HFFc6 (cell line): ENCODE measurements at regions not wholly inside any gene's neighbourhood (a gene's known extent, or its start where the extent isn't known, plus 50 kb on each side); places are given as distances from the start of the nearest gene placed in this dataset.
A peak's percentile ranks its signal among the peaks of the same experiment; 100 is the strongest.
"Not testable (repeated sequence)": the region's sequence is repeated elsewhere in the genome, so short reads cannot be mapped to it uniquely, and the experiment has no call there.

Experiments used
- DNase-seq: peaks from one replicate; pipeline ENCODE4 v3.0.0-alpha.2; 2018
- H3K27ac Mint-ChIP-seq: 2 replicates; pipeline ENCODE4 v1.8.0; 2020; ENCODE audit warnings: mild to moderate bottlenecking, mixed read lengths
- H3K27me3 Mint-ChIP-seq: 2 replicates; pipeline ENCODE4 v1.8.0; 2021; ENCODE audit warnings: mild to moderate bottlenecking, moderate library complexity, mixed read lengths; ENCODE audit not compliant: insufficient read depth
- H3K36me3 Mint-ChIP-seq: 2 replicates; pipeline ENCODE4 v1.8.0; 2021; ENCODE audit warnings: low read depth, mixed read lengths
- H3K4me1 Mint-ChIP-seq: 2 replicates; pipeline ENCODE4 v1.8.0; 2020; ENCODE audit warnings: low read depth, mixed read lengths
- H3K4me3 Mint-ChIP-seq: 2 replicates; pipeline ENCODE4 v1.8.0; 2020; ENCODE audit warnings: mild to moderate bottlenecking, moderate library complexity, mixed read lengths
- H3K9me3 Mint-ChIP-seq: 2 replicates; pipeline ENCODE4 v1.8.0; 2020; ENCODE audit warnings: mild to moderate bottlenecking, mixed read lengths
- TF ChIP-seq, protein P1 (sequence below): fragments of 200-600 bp; sonication (generic); IDR thresholded peaks from 2 replicates; pipeline ENCODE4 v1.5.0; 2021; ENCODE audit warnings: antibody characterized with exemption, mild to moderate bottlenecking

GRCh38 chr1:91606546-91607078, 106.0 kb downstream of the CDC7 start:
- no peak overlapping the region for H3K4me3 Mint-ChIP-seq
- H3K4me1 Mint-ChIP-seq = peaks cover 39% of the 10 kb centered on the region
- no peak for DNase-seq

GRCh38 chr1:91607686-91608085, 107.0 kb downstream of the CDC7 start:
- not testable (repeated sequence) for H3K36me3 Mint-ChIP-seq, H3K4me3 Mint-ChIP-seq, H3K9me3 Mint-ChIP-seq, H3K27me3 Mint-ChIP-seq, DNase-seq, H3K27ac Mint-ChIP-seq
- H3K4me1 Mint-ChIP-seq = peaks cover 50% of the 10 kb centered on the region

More at GRCh38 chr1:91606546-91607078, 106.0 kb downstream of the CDC7 start:
- TF ChIP-seq, protein P1, sequence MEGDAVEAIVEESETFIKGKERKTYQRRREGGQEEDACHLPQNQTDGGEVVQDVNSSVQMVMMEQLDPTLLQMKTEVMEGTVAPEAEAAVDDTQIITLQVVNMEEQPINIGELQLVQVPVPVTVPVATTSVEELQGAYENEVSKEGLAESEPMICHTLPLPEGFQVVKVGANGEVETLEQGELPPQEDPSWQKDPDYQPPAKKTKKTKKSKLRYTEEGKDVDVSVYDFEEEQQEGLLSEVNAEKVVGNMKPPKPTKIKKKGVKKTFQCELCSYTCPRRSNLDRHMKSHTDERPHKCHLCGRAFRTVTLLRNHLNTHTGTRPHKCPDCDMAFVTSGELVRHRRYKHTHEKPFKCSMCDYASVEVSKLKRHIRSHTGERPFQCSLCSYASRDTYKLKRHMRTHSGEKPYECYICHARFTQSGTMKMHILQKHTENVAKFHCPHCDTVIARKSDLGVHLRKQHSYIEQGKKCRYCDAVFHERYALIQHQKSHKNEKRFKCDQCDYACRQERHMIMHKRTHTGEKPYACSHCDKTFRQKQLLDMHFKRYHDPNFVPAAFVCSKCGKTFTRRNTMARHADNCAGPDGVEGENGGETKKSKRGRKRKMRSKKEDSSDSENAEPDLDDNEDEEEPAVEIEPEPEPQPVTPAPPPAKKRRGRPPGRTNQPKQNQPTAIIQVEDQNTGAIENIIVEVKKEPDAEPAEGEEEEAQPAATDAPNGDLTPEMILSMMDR = no peak
- H3K36me3 Mint-ChIP-seq = no peaks in the 10 kb centered on the region; the same call in 1 of the 2 replicates
- no peaks in the 10 kb centered on the region; the same call in 1 of the 2 replicates for H3K27me3 Mint-ChIP-seq
- no peak overlapping the region for H3K27ac Mint-ChIP-seq
- no peaks in the 10 kb centered on the region for H3K9me3 Mint-ChIP-seq

GRCh38 chr1:91608876-91609275, 108.2 kb downstream of the CDC7 start:
- TF ChIP-seq, protein P1 = 0 out of 2 replicates have a peak, but pooled peaks have one; percentile 17
- Mint-ChIP-seq H3K4me1 (peaks cover 62% of the 10 kb centered on the region), H3K36me3 (no peaks in the 10 kb centered on the region; the same call in 1 of the 2 replicates), H3K27ac (peak overlapping the region; percentile 91), H3K27me3 (no peaks in the 10 kb centered on the region), H3K9me3 (no peaks in the 10 kb centered on the region), H3K4me3 (peak overlapping the region; percentile 65; the same call in 1 of the 2 replicates)
- DNase-seq = peak; percentile 47

- TF ChIP-seq, protein P1 = no peak
- Mint-ChIP-seq H3K27ac (peak overlapping the region; percentile 91), H3K4me1 (peaks cover 69% of the 10 kb centered on the region), H3K36me3 (no peaks in the 10 kb centered on the region; the same call in 1 of the 2 replicates), H3K27me3 (no peaks in the 10 kb centered on the region), H3K9me3 (no peaks in the 10 kb centered on the region), H3K4me3 (peak overlapping the region; percentile 65)
- peak; percentile 52 for DNase-seq
Observed at GRCh38 chr1:91609551-91609950, 108.9 kb downstream of the CDC7 start.

DNA sequence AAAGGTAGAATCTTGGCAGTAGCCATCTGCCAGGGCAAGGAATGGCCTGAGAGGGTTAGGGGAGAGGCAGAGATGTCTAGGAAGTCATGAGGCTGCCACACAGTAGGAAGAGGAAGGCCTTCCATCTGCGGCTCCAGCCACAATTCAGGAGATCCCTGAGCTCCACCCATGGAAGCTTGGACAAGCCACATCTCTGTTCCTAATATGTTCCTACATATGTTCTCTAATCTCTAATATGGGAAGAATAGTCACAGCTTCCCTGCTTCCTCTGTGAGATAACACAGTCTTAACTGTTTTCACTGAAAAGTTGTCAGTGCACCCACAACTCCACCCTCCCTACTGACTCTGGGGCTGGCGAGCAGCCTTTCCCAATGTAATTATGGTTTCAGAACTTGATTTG, 109.5 kb downstream of the CDC7 start:
- peak overlapping the region; percentile 91 for H3K27ac Mint-ChIP-seq
- no peak for DNase-seq
- H3K27me3 Mint-ChIP-seq = no peaks in the 10 kb centered on the region
- peaks cover 70% of the 10 kb centered on the region for H3K4me1 Mint-ChIP-seq
- TF ChIP-seq, protein P1 = no peak
- peak overlapping the region; percentile 65; the same call in 1 of the 2 replicates for H3K4me3 Mint-ChIP-seq
- no peaks in the 10 kb centered on the region; the same call in 1 of the 2 replicates for H3K36me3 Mint-ChIP-seq
- no peaks in the 10 kb centered on the region for H3K9me3 Mint-ChIP-seq

- peak overlapping the region; percentile 91; the same call in 1 of the 2 replicates for H3K27ac Mint-ChIP-seq
- no peaks in the 10 kb centered on the region; the same call in 1 of the 2 replicates for H3K36me3 Mint-ChIP-seq
- H3K27me3 Mint-ChIP-seq = no peaks in the 10 kb centered on the region
- H3K4me3 Mint-ChIP-seq = no peak overlapping the region
- TF ChIP-seq, protein P1 = no peak
- DNase-seq = no peak
- H3K9me3 Mint-ChIP-seq = no peaks in the 10 kb centered on the region
- peaks cover 70% of the 10 kb centered on the region for H3K4me1 Mint-ChIP-seq
Observed at GRCh38 chr1:91610789-91611188, 110.1 kb downstream of the CDC7 start.
